OCI-LY7 (cell line): ENCODE measurements at regions not wholly inside any gene's neighbourhood (a gene's known extent, or its start where the extent isn't known, plus 50 kb on each side); places are given as distances from the start of the nearest gene placed in this dataset.

Experiments
- BruUV-seq: library from RNA; stranded (reverse); fragments of 400-500 nt; replicated peaks from 2 replicates; lab custom pipeline; 2021; lab: Mats Ljungman, UMichigan
- CTCF ChIA-PET: fragments of 300-600 bp; sonication (Branson Sonifier 250); formaldehyde crosslinking; loops from one replicate; lab custom pipeline; 2022; ENCODE audit warnings: antibody characterized with exemption; ENCODE audit not compliant: unreplicated experiment; lab: Charles Lee
- POLR2A ChIA-PET: fragments of 300-600 bp; sonication (Branson Sonifier 250); formaldehyde crosslinking; loops from one replicate; lab custom pipeline; 2022; ENCODE audit warnings: antibody characterized with exemption; lab: Charles Lee
- DNase-seq: peaks from one replicate; pipeline ENCODE4 v3.0.0-alpha.2; 2015; ENCODE audit warnings: low spot score
- H2AFZ ChIP-seq: fragments of 200-600 bp; sonication (generic), shearing (Covaris generic); 2 replicates; pipeline ENCODE4 v1.6.1; 2014; ENCODE audit warnings: mild to moderate bottlenecking, antibody characterized with exemption, low read length, moderate library complexity
- H3K27ac ChIP-seq: fragments of 200-600 bp; sonication (generic); 2 replicates; pipeline ENCODE4 v1.5.1; 2014; ENCODE audit warnings: mixed run types, low read depth, mild to moderate bottlenecking, moderate library complexity, low read length, inconsistent platforms; ENCODE audit not compliant: poor library complexity, severe bottlenecking
- H3K36me3 ChIP-seq: fragments of 200-600 bp; sonication (generic); 2 replicates; pipeline ENCODE4 v1.6.1; 2014; ENCODE audit warnings: mild to moderate bottlenecking, antibody characterized with exemption, low read length, moderate library complexity, mixed read lengths; ENCODE audit not compliant: insufficient read depth
- H3K4me1 ChIP-seq: fragments of 200-600 bp; sonication (generic); 2 replicates; pipeline ENCODE4 v1.5.1; 2014; ENCODE audit warnings: mild to moderate bottlenecking, low read length; ENCODE audit not compliant: insufficient read depth, poor library complexity, severe bottlenecking
- H3K4me2 ChIP-seq: fragments of 200-600 bp; sonication (generic); 2 replicates; pipeline ENCODE4 v1.6.1; 2014; ENCODE audit warnings: mild to moderate bottlenecking, low read length
- H3K4me3 ChIP-seq: fragments of 200-600 bp; sonication (generic); 2 replicates; pipeline ENCODE4 v1.5.1; 2014; ENCODE audit warnings: mild to moderate bottlenecking, low read depth, low read length; ENCODE audit not compliant: poor library complexity, severe bottlenecking
- H3K79me2 ChIP-seq: fragments of 200-600 bp; sonication (generic); 2 replicates; pipeline ENCODE4 v1.6.1; 2016; ENCODE audit warnings: low read depth, mild to moderate bottlenecking, low read length, moderate library complexity, mixed read lengths; ENCODE audit not compliant: insufficient read depth
- H3K9me2 ChIP-seq: fragments of 200-600 bp; sonication (generic); 2 replicates; pipeline ENCODE4 v1.6.1; 2016; ENCODE audit warnings: mild to moderate bottlenecking, low read length, mixed read lengths; ENCODE audit not compliant: insufficient read depth
- H3K9me3 ChIP-seq: fragments of 200-600 bp; sonication (generic); 2 replicates; pipeline ENCODE4 v1.6.1; 2014; ENCODE audit warnings: mild to moderate bottlenecking, mixed run types, low read length, mixed read lengths
- H4K20me1 ChIP-seq: fragments of 200-600 bp; sonication (generic); 2 replicates; pipeline ENCODE4 v1.6.1; 2014; ENCODE audit warnings: mild to moderate bottlenecking, antibody characterized with exemption, low read length, moderate library complexity, mixed read lengths; ENCODE audit not compliant: insufficient read depth
- EZH2phosphoT487 ChIP-seq: fragments of 200-600 bp; sonication (generic); IDR thresholded peaks from 2 replicates; pipeline ENCODE4 v1.6.1; 2018; ENCODE audit warnings: low read depth, borderline replicate concordance, mild to moderate bottlenecking, mixed run types, antibody characterized with exemption, low read length, moderate library complexity, mixed read lengths
- intact Hi-C: fragments of 100-400 bp; cut with micrococcal nuclease; formaldehyde crosslinking; loops from one replicate; pipeline ENCODE4 v1.10.0; 2022; ENCODE audit not compliant: unreplicated experiment
- TF ChIP-seq, protein P1 (sequence below): fragments of 200-600 bp; sonication (generic); conservative IDR thresholded peaks from 2 replicates; pipeline ENCODE4 v1.5.1; 2014; ENCODE audit warnings: mild to moderate bottlenecking, antibody characterized with exemption, low read length, moderate library complexity, mixed read lengths

- Histone ChIP-seq H3K27ac (no peak overlapping the region), H3K4me2 (no peak overlapping the region), H3K4me1 (no peaks in the 10 kb centered on the region), H3K4me3 (no peak overlapping the region), H2AFZ (no peak overlapping the region), H4K20me1 (no peaks in the 10 kb centered on the region), H3K9me3 (no peaks in the 10 kb centered on the region), H3K36me3 (no peaks in the 10 kb centered on the region), H3K79me2 (no peaks in the 10 kb centered on the region), H3K9me2 (no peaks in the 10 kb centered on the region)
- intact Hi-C loops: no loop called here
- BruUV-seq: no TSS peak
- ChIA-PET CTCF (no interaction called here), POLR2A (no interaction called here)
- no peak for TF ChIP-seq EZH2phosphoT487
- TF ChIP-seq, protein P1, sequence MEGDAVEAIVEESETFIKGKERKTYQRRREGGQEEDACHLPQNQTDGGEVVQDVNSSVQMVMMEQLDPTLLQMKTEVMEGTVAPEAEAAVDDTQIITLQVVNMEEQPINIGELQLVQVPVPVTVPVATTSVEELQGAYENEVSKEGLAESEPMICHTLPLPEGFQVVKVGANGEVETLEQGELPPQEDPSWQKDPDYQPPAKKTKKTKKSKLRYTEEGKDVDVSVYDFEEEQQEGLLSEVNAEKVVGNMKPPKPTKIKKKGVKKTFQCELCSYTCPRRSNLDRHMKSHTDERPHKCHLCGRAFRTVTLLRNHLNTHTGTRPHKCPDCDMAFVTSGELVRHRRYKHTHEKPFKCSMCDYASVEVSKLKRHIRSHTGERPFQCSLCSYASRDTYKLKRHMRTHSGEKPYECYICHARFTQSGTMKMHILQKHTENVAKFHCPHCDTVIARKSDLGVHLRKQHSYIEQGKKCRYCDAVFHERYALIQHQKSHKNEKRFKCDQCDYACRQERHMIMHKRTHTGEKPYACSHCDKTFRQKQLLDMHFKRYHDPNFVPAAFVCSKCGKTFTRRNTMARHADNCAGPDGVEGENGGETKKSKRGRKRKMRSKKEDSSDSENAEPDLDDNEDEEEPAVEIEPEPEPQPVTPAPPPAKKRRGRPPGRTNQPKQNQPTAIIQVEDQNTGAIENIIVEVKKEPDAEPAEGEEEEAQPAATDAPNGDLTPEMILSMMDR: no peak
- no peak for DNase-seq
Observed at GRCh38 chr1:182331387-182331786, 60.2 kb downstream of the GLUL start.

DNA sequence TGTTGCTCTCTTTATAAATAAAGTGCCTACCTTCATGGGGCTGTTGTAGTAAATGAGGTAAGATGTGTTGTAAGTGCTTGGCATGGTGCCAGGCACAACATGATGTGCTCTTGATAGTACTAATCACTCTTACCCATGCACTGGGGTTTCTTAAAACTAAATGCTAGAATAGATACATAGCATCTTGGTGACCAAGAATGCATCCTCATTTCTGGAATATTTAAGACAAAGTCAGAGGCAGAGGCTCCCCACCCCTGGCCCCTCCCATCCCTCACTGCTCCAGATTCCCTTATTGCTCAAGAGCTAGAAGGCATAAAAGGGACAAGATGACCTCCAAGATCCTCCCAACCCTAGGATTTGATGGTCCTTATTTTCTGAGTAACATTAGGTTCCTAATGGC is 61.3 kb downstream of the GLUL start:
- intact Hi-C loops: no loop called here
- Histone ChIP-seq H3K36me3 (no peaks in the 10 kb centered on the region), H3K27ac (no peak overlapping the region), H3K9me3 (no peaks in the 10 kb centered on the region), H3K9me2 (no peaks in the 10 kb centered on the region), H4K20me1 (no peaks in the 10 kb centered on the region), H3K4me1 (no peaks in the 10 kb centered on the region), H3K79me2 (no peaks in the 10 kb centered on the region), H2AFZ (no peak overlapping the region), H3K4me3 (no peak overlapping the region), H3K4me2 (no peak overlapping the region)
- no peak for DNase-seq
- ChIA-PET POLR2A (interaction anchor here (0.6 kb wide), 1 partner anchor 456 kb away, joined by 5 read pairs; no protein-coding TSS in a partner anchor), CTCF (no interaction called here)
- BruUV-seq: no TSS peak
- TF ChIP-seq EZH2phosphoT487: no peak
- TF ChIP-seq, protein P1: no peak

DNA sequence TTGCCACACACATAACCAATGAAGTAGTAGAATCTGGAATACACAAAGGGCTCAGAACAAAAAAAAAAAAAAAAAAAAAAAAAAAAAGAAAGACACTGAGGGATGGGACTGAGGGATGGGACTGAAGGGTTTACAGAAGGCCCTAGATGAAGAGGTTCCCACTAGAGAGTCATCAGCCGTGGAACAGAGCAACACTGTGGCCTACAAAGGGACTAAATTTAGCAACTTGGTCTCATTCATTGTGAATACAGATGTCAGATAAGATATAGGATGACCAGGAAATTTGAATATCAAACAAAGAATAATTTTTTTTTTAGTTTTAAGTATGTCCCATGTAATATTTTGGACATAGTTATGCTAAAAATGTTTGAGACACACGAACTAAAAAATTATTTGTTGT is 62.1 kb downstream of the GLUL start:
- Histone ChIP-seq H3K4me2 (no peak overlapping the region), H2AFZ (no peak overlapping the region), H3K36me3 (no peaks in the 10 kb centered on the region), H3K4me1 (no peaks in the 10 kb centered on the region), H3K27ac (no peak overlapping the region), H3K9me3 (no peaks in the 10 kb centered on the region), H4K20me1 (no peaks in the 10 kb centered on the region), H3K9me2 (no peaks in the 10 kb centered on the region), H3K4me3 (no peak overlapping the region), H3K79me2 (no peaks in the 10 kb centered on the region)
- CTCF ChIA-PET: no interaction called here
- no TSS peak for BruUV-seq
- intact Hi-C loops: no loop called here
- DNase-seq: no peak
- POLR2A ChIA-PET: no interaction called here
- TF ChIP-seq, protein P1: no peak
- no peak for TF ChIP-seq EZH2phosphoT487
